Parathyroid adenoma (tissue), 2 donors: ENCODE measurements at regions not wholly inside any gene's neighbourhood (a gene's known extent, or its start where the extent isn't known, plus 50 kb on each side); places are given as distances from the start of the nearest gene placed in this dataset.

Experiments
- H2AFZ ChIP-seq: fragments of 300-600 bp; sonication (generic); one replicate; pipeline ENCODE4 v1.7.0; 2017; ENCODE audit warnings: antibody characterized with exemption, mild to moderate bottlenecking
- H3K27ac ChIP-seq: fragments of 300-600 bp; sonication (generic); one replicate; pipeline ENCODE4 v1.7.0; 2017
- H3K27me3 ChIP-seq: fragments of 300-600 bp; sonication (generic); one replicate; pipeline ENCODE4 v1.7.0; 2017; ENCODE audit warnings: low read length; ENCODE audit not compliant: control insufficient read depth, insufficient read depth
- H3K36me3 ChIP-seq: fragments of 300-600 bp; sonication (generic); one replicate; pipeline ENCODE4 v1.7.0; 2017; ENCODE audit warnings: low read length; ENCODE audit not compliant: control insufficient read depth, insufficient read depth
- H3K4me1 ChIP-seq: fragments of 300-600 bp; sonication (generic); one replicate; pipeline ENCODE4 v1.7.0; 2017; ENCODE audit warnings: control low read depth
- H3K4me2 ChIP-seq: fragments of 300-600 bp; sonication (generic); one replicate; pipeline ENCODE4 v1.7.0; 2017; ENCODE audit warnings: low read length
- H3K4me3 ChIP-seq: fragments of 300-600 bp; sonication (generic); one replicate; pipeline ENCODE4 v1.7.0; 2017; ENCODE audit warnings: low read depth, low read length
- H3K79me2 ChIP-seq: fragments of 300-600 bp; sonication (generic); one replicate; pipeline ENCODE4 v1.7.0; 2017; ENCODE audit warnings: control low read depth
- H3K9ac ChIP-seq: fragments of 300-600 bp; sonication (generic); one replicate; pipeline ENCODE4 v1.7.0; 2017; ENCODE audit warnings: mild to moderate bottlenecking
- H3K9me3 ChIP-seq: fragments of 300-600 bp; sonication (generic); one replicate; pipeline ENCODE4 v1.7.0; 2017; ENCODE audit warnings: low read length; ENCODE audit not compliant: control insufficient read depth
- CTCF ChIP-seq: fragments of 300-600 bp; sonication (generic); IDR thresholded peaks from one replicate; pipeline ENCODE4 v1.7.0; 2017; ENCODE audit warnings: antibody characterized with exemption, mild to moderate bottlenecking
- donor health status: primary hyperparathyroidism.

GRCh38 chr2:78541088-78541450 is 484.4 kb upstream of the REG3G start:
- no peak for TF ChIP-seq CTCF
- no peaks in the 10 kb centered on the region for H3K79me2 ChIP-seq
- no peaks in the 10 kb centered on the region for H3K36me3 ChIP-seq
- H3K9ac ChIP-seq: no peak overlapping the region
- no peaks in the 10 kb centered on the region for H3K9me3 ChIP-seq
- H3K4me3 ChIP-seq: no peak overlapping the region
- no peak overlapping the region for H3K27ac ChIP-seq
- no peak overlapping the region for H3K4me2 ChIP-seq
- no peaks in the 10 kb centered on the region for H3K4me1 ChIP-seq
- no peak overlapping the region for H2AFZ ChIP-seq
- H3K27me3 ChIP-seq: no peaks in the 10 kb centered on the region

- Histone ChIP-seq H3K79me2 (no peaks in the 10 kb centered on the region), H3K27ac (no peak overlapping the region), H3K4me3 (no peak overlapping the region), H3K9ac (no peak overlapping the region), H3K36me3 (no peaks in the 10 kb centered on the region), H3K27me3 (no peaks in the 10 kb centered on the region), H2AFZ (no peak overlapping the region), H3K9me3 (no peaks in the 10 kb centered on the region), H3K4me1 (no peaks in the 10 kb centered on the region), H3K4me2 (no peak overlapping the region)
- TF ChIP-seq CTCF: no peak
These were observed 483.8 kb upstream of the REG3G start for GRCh38 chr2:78541451-78542267.

- TF ChIP-seq CTCF: no peak
- Histone ChIP-seq H3K27me3 (no peaks in the 10 kb centered on the region), H3K9me3 (no peaks in the 10 kb centered on the region), H3K36me3 (no peaks in the 10 kb centered on the region), H2AFZ (no peak overlapping the region), H3K4me2 (no peak overlapping the region), H3K9ac (no peak overlapping the region), H3K4me3 (no peak overlapping the region), H3K4me1 (no peaks in the 10 kb centered on the region), H3K79me2 (no peaks in the 10 kb centered on the region), H3K27ac (no peak overlapping the region)
These were observed 478.7 kb upstream of the REG3G start for GRCh38 chr2:78546843-78547242.

DNA sequence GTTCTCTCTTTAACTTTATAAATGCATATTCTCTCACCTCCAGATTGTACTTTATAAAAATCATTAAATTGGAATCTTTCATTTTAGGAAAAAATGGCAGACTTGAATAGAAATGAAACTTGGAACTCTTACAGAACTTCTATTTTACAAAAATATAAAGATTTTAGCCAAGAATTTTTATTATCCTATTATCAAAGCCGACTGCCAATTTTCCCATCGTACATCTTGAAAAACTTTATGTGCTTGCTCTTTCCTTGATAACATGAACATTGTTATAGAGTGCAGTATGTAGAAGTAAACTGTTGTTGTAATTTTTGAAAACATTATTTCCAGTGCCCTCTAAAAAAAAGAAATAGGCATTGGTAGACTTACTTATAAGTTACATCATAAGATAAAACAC is 475.7 kb upstream of the REG3G start:
- no peaks in the 10 kb centered on the region for H3K27me3 ChIP-seq
- H3K9ac ChIP-seq: no peak overlapping the region
- no peak overlapping the region for H3K27ac ChIP-seq
- H3K79me2 ChIP-seq: no peaks in the 10 kb centered on the region
- no peak for TF ChIP-seq CTCF
- no peak overlapping the region for H3K4me2 ChIP-seq
- no peaks in the 10 kb centered on the region for H3K9me3 ChIP-seq
- no peak overlapping the region for H3K4me3 ChIP-seq
- no peaks in the 10 kb centered on the region for H3K4me1 ChIP-seq
- no peaks in the 10 kb centered on the region for H3K36me3 ChIP-seq
- H2AFZ ChIP-seq: no peak overlapping the region
